Heart right ventricle (tissue), 16 donors: ENCODE measurements at regions not wholly inside any gene's neighbourhood (a gene's known extent, or its start where the extent isn't known, plus 50 kb on each side); places are given as distances from the start of the nearest gene placed in this dataset.

Source experiments
- ATAC-seq, 8 donors: fragments of 200-7000 bp; cut with Tn5 transposase; one replicate each; pipeline ENCODE4 v1.9.1; 2020; ENCODE audit warnings: mild to moderate bottlenecking in 8 of 8, moderate library complexity in 8 of 8, moderate number of reproducible peaks in 1 of 8
- DNase-seq, 2 donors: peaks; one replicate each; pipeline ENCODE4 v3.0.0-alpha.2; 2020
- H3K27ac ChIP-seq, 10 donors: fragments of 200-600 bp; sonication (generic) in 2 of 10; one replicate each; pipeline versions ENCODE4 v1.5.0 to v1.8.0; 2020 to 2022; ENCODE audit warnings: mild to moderate bottlenecking in 3 of 10
- H3K27me3 ChIP-seq, 7 donors: fragments of 200-600 bp; one replicate each; pipeline ENCODE4 v1.8.0; 2021 to 2022; ENCODE audit warnings: mild to moderate bottlenecking in 2 of 7
- H3K36me3 ChIP-seq, 9 donors: fragments of 200-600 bp; sonication (generic) in 1 of 9; one replicate each; pipeline versions ENCODE4 v1.5.0 to v1.8.0; 2020 to 2022; ENCODE audit warnings: mild to moderate bottlenecking in 2 of 9
- H3K4me1 ChIP-seq, 9 donors: fragments of 200-600 bp; sonication (generic) in 1 of 9; one replicate each; pipeline versions ENCODE4 v1.5.0 to v1.8.0; 2020 to 2022; ENCODE audit warnings: mild to moderate bottlenecking in 4 of 9
- H3K4me3 ChIP-seq, 10 donors: fragments of 200-600 bp; sonication (generic) in 2 of 10; one replicate each; pipeline versions ENCODE4 v1.5.0 to v1.8.0; 2020 to 2022; ENCODE audit warnings: mild to moderate bottlenecking in 7 of 10, moderate library complexity in 2 of 10
- H3K9me3 ChIP-seq, 11 donors: fragments of 200-600 bp in 10 of 11; sonication (generic) in 2 of 11; one replicate each; pipeline versions ENCODE4 v1.5.0 to v1.8.0; 2013 to 2022; ENCODE audit warnings: mild to moderate bottlenecking in 2 of 11, control low read depth in 1 of 11, moderate library complexity in 1 of 11
- CTCF ChIP-seq, 9 donors: fragments of 200-600 bp; sonication (generic) in 2 of 9; IDR thresholded peaks; one replicate each; pipeline versions ENCODE4 v1.5.0 to v1.8.0; 2021 to 2022; ENCODE audit warnings: antibody characterized with exemption in 9 of 9, mild to moderate bottlenecking in 5 of 9, moderate library complexity in 1 of 9
- WGBS, 2 donors: extraction: QIAGEN DNeasy Blood & Tissue Kit; methylation state at CpG; one replicate each; pipeline ENCODE4 v1.1.7; 2013; ENCODE audit warnings: inconsistent platforms in 1 of 2; 5-methylcytosine and 5-hydroxymethylcytosine counted together
- intact Hi-C, 10 donors: fragments of 100-400 bp; cut with DNase I; formaldehyde crosslinking; loops; one replicate each; pipeline versions ENCODE4 v1.11.1 to v1.14.2; 2022
- donor health status: Arrhythmogenic right ventricular cardiomyopathy.
- donor health status: ischemic (EF 13 %, LVEDD 7.1; RV severe dilation, severe dysfunction).
- donor health status: healthy with polysubstance abuse.
- donor health status: DM: no; HTN: yes; CAD: no.
- donor health status: DM: no; HTN: no; CAD: no.
- donor health status: ischemic (EF 25% LVEDD 6.9; RV normal size, moderate dysfunction).
- donor health status: ischemic (EF 25% LVEDD 5.7; RV mildly dilated, moderate dysfunction).
- donor health status: healthy.
- donor health status: DM: yes; HTN: yes; CAD: no.
- donor health status: Ischemic cardiomyopathy.
- donor health status: ischemic (EF 35%, LVEDD 5.7; RV mildly dilated, moderate dysfunction).
- donor health status: nonischemic (EF 11% LVEDD 7.7; RV severe dilation, severe dysfunction).
- donor health status: DM: yes; HTN: yes; CAD: no.
- donor health status: PGD.
- donor health status: ischemic (EF 29% LVEDD 5.4; RV normal size, mild dysfunction).
- donor health status: nonischemic (EF 23%, LVEDD 6.1; RV moderate dilation, normal function).

GRCh38 chr2:228796386-228796785, 474.7 kb downstream of the PID1 start:
- 68 to 69% methylated on average over 2 of the region's 2 CpGs for WGBS, 2 donors
- Histone ChIP-seq H3K27me3 (no peaks in the 10 kb centered on the region), H3K4me1 (peaks cover 0 to 4% (median 0%) of the 10 kb centered on the region in 9 donors), H3K4me3 (no peak overlapping the region), H3K36me3 (no peaks in the 10 kb centered on the region), H3K9me3 (peaks cover 0 to under 1% (median 0%) of the 10 kb centered on the region in 11 donors), H3K27ac (no peak overlapping the region)
- intact Hi-C loops, result no loop called here
- DNase-seq, result no peak
- ATAC-seq, result no peak
- TF ChIP-seq CTCF (IDR thresholded peaks at IDR 0.05), result no peak

- no peak for TF ChIP-seq CTCF (IDR thresholded peaks at IDR 0.05)
- Histone ChIP-seq H3K4me3 (no peak overlapping the region), H3K36me3 (no peaks in the 10 kb centered on the region), H3K27me3 (no peaks in the 10 kb centered on the region), H3K9me3 (peaks cover 0 to 5% (median 0%) of the 10 kb centered on the region in 11 donors), H3K4me1 (no peaks in the 10 kb centered on the region), H3K27ac (no peak overlapping the region)
- intact Hi-C loops, result no loop called here
- DNase-seq (no peak), ATAC-seq (no peak)
- 37 to 54% methylated on average over 2 of the region's 2 CpGs for WGBS, 2 donors
These were observed 478.0 kb downstream of the PID1 start for GRCh38 chr2:228793116-228793515.

- no peaks in the 10 kb centered on the region for H3K36me3 ChIP-seq
- H3K27me3 ChIP-seq, result no peaks in the 10 kb centered on the region
- ATAC-seq, result no peak
- no peak overlapping the region for H3K27ac ChIP-seq
- WGBS, 2 donors, result 69 to 73% methylated on average over 6 of the region's 6 CpGs
- DNase-seq, result no peak
- intact Hi-C loops, result no loop called here
- no peak overlapping the region for H3K4me3 ChIP-seq
- TF ChIP-seq CTCF (IDR thresholded peaks at IDR 0.05), result no peak
- H3K9me3 ChIP-seq, result peaks cover 0 to 9% (median 0%) of the 10 kb centered on the region in 11 donors
- no peaks in the 10 kb centered on the region for H3K4me1 ChIP-seq
These were observed 484.2 kb downstream of the PID1 start for GRCh38 chr2:228786901-228787300.

- no peak for DNase-seq
- 76 to 84% methylated on average over 4 of the region's 4 CpGs for WGBS, 2 donors
- intact Hi-C loops, result no loop called here
- Histone ChIP-seq H3K36me3 (no peaks in the 10 kb centered on the region), H3K4me3 (no peak overlapping the region), H3K9me3 (peaks cover 0 to 9% (median 0%) of the 10 kb centered on the region in 11 donors), H3K4me1 (no peaks in the 10 kb centered on the region), H3K27ac (no peak overlapping the region), H3K27me3 (no peaks in the 10 kb centered on the region)
- TF ChIP-seq CTCF (IDR thresholded peaks at IDR 0.05), result no peak
- ATAC-seq, result no peak
These were observed 488.8 kb downstream of the PID1 start for GRCh38 chr2:228782281-228782680.
